ENCODE measurements at regions not wholly inside any gene's neighbourhood (a gene's known extent, or its start where the extent isn't known, plus 50 kb on each side); places are given as distances from the start of the nearest gene placed in this dataset.

- Mint-ChIP-seq H3K4me1 (ENCODE audit: low read depth) (peaks cover 9% of the 10 kb centered on the region), H3K36me3 (ENCODE audit: insufficient read depth) (no peaks in the 10 kb centered on the region), H3K9me3 (ENCODE audit: low read depth) (peaks cover 4% of the 10 kb centered on the region), H3K27me3 (no peaks in the 10 kb centered on the region), H3K4me3 (ENCODE audit: low read depth) (no peak overlapping the region), H3K27ac (no peak overlapping the region)
- no peak for DNase-seq (ENCODE audit: low spot score, unreplicated experiment)
- no peak for TF ChIP-seq CTCF (IDR thresholded peaks at IDR 0.05; ENCODE audit: unreplicated experiment)
These were observed 96.4 kb upstream of the ATP11B start for GRCh38 chr3:182696916-182697315.

- no peak overlapping the region for H3K27ac Mint-ChIP-seq
These were observed 95.9 kb upstream of the ATP11B start for GRCh38 chr3:182697345-182697919.

GRCh38 chr3:182698078-182698477 is 95.2 kb upstream of the ATP11B start:
- peaks cover 9% of the 10 kb centered on the region for H3K4me1 Mint-ChIP-seq (ENCODE audit: low read depth)
- no peak for DNase-seq (ENCODE audit: low spot score, unreplicated experiment)
- peaks cover 10% of the 10 kb centered on the region for H3K9me3 Mint-ChIP-seq (ENCODE audit: low read depth)
- H3K4me3 Mint-ChIP-seq (ENCODE audit: low read depth): no peak overlapping the region
- no peak overlapping the region for H3K27ac Mint-ChIP-seq
- H3K27me3 Mint-ChIP-seq: no peaks in the 10 kb centered on the region
- peak; percentile 20 for TF ChIP-seq CTCF (IDR thresholded peaks at IDR 0.05; ENCODE audit: unreplicated experiment)
- peaks cover 1% of the 10 kb centered on the region for H3K36me3 Mint-ChIP-seq (ENCODE audit: insufficient read depth)

More at GRCh38 chr3:182697345-182697919, 95.9 kb upstream of the ATP11B start:
- no peak for TF ChIP-seq CTCF (IDR thresholded peaks at IDR 0.05; ENCODE audit: unreplicated experiment)
- no peak overlapping the region for H3K4me3 Mint-ChIP-seq (ENCODE audit: low read depth)
- DNase-seq (ENCODE audit: low spot score, unreplicated experiment): no peak
- peaks cover 9% of the 10 kb centered on the region for H3K4me1 Mint-ChIP-seq (ENCODE audit: low read depth)
- no peaks in the 10 kb centered on the region for H3K27me3 Mint-ChIP-seq
- peaks cover 1% of the 10 kb centered on the region for H3K36me3 Mint-ChIP-seq (ENCODE audit: insufficient read depth)
- H3K9me3 Mint-ChIP-seq (ENCODE audit: low read depth): peaks cover 10% of the 10 kb centered on the region

GRCh38 chr3:182699550-182700170 is 93.6 kb upstream of the ATP11B start:
- Mint-ChIP-seq H3K4me1 (ENCODE audit: low read depth) (peaks cover 9% of the 10 kb centered on the region), H3K27ac (no peak overlapping the region), H3K4me3 (ENCODE audit: low read depth) (no peak overlapping the region), H3K27me3 (no peaks in the 10 kb centered on the region), H3K36me3 (ENCODE audit: insufficient read depth) (peaks cover 1% of the 10 kb centered on the region), H3K9me3 (ENCODE audit: low read depth) (peaks cover 10% of the 10 kb centered on the region)
- DNase-seq (ENCODE audit: low spot score, unreplicated experiment): no peak
- TF ChIP-seq CTCF (IDR thresholded peaks at IDR 0.05; ENCODE audit: unreplicated experiment): no peak

GRCh38 chr3:182702216-182702615 is 91.1 kb upstream of the ATP11B start:
- DNase-seq (ENCODE audit: low spot score, unreplicated experiment): no peak
- Mint-ChIP-seq H3K9me3 (ENCODE audit: low read depth) (peaks cover 10% of the 10 kb centered on the region), H3K27me3 (no peaks in the 10 kb centered on the region), H3K36me3 (ENCODE audit: insufficient read depth) (peaks cover 1% of the 10 kb centered on the region), H3K27ac (no peak overlapping the region), H3K4me1 (ENCODE audit: low read depth) (peaks cover 11% of the 10 kb centered on the region), H3K4me3 (ENCODE audit: low read depth) (no peak overlapping the region)
- TF ChIP-seq CTCF (IDR thresholded peaks at IDR 0.05; ENCODE audit: unreplicated experiment): no peak

All from progenitor cell of endocrine pancreas (in vitro differentiated cells).